ENCODE measurements at regions not wholly inside any gene's neighbourhood (a gene's known extent, or its start where the extent isn't known, plus 50 kb on each side); places are given as distances from the start of the nearest gene placed in this dataset.

DNA sequence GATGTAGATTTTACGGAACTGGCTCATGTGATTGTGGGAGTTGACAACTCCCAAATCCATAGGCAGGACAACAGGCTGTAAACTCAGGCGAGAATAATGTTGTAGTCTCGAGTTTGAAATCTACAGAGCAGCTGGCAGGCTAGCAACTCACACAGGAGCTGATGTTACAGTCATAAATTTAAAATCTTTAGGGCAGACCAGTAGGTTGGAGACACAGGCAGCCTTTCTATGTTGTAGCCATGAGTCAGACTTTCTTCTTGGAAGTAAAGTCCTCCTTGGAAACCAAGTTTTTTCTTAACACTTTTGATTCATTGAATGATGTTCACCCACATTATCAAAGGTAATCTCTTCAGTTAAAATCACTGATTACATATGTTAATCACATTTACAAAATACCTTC lies 89.1 kb upstream of the ALCAM start:
- TF ChIP-seq GATA3 (IDR thresholded peaks at IDR 0.05; ENCODE audit: low read depth, low read length) = no peak
- TF ChIP-seq GATA2 (IDR thresholded peaks at IDR 0.05; ENCODE audit: low read depth, low read length) = no peak

DNA sequence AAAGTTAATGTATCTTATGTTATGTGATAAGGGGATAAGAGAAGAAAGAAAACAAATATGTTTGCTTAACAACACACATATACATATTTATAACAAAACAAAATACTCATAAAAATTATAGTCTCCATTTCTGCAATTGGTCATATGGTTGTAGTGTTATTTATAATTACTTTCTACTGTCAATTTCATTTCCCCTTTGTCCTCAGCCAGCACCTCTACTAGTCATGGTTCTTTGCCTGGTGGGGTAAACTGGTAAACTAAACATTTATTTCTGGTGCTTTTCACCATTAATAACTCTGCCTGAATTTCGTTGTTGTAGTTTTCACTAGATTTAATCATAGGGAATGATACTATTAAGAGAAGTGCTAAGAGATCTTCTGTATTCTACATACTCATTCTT lies 88.0 kb upstream of the ALCAM start:
- no peak for TF ChIP-seq GATA3 (IDR thresholded peaks at IDR 0.05; ENCODE audit: low read depth, low read length)
- no peak for TF ChIP-seq GATA2 (IDR thresholded peaks at IDR 0.05; ENCODE audit: low read depth, low read length)

DNA sequence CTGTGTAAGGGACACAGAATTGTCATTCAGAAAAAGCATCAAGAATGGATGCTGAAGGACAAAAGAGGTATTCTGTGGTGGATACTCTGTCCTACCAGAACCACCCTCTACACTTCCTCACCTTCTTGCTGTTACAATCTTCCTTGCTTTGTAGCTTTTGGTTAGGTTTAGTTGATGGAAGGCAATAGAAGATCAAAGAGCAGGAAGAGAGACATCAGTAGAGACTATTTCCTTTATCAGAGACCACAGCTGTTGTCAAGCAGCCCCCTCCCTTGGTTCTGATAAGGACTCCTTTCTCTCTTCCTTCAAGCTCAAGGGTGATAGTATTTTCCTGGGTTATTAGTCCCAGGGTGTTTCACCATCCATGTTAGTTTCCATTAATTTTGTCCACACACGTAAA lies 84.7 kb upstream of the ALCAM start:
- TF ChIP-seq GATA2 (IDR thresholded peaks at IDR 0.05; ENCODE audit: low read depth, low read length) = no peak
- no peak for TF ChIP-seq GATA3 (IDR thresholded peaks at IDR 0.05; ENCODE audit: low read depth, low read length)

DNA sequence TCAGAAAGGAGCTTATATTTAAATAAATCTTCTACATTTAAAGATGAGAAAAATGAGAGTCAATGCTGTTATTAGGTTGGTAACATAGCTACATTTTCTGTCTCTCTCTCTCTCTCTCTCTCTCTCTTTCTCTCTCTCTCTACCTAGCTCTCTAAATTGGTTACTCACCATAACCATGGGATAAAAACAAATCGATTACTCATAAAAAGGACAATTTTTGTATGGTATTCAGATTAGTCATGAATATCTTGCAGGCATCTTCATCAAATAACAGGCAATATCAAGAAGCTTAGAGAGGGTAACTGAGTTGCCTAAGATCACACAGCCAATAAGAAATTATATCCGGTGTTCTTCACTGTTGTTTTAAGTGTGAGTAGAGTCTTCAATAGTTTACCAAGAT lies 81.8 kb upstream of the ALCAM start:
- TF ChIP-seq GATA3 (IDR thresholded peaks at IDR 0.05; ENCODE audit: low read depth, low read length) (no peak), GATA2 (IDR thresholded peaks at IDR 0.05; ENCODE audit: low read depth, low read length) (no peak)

DNA sequence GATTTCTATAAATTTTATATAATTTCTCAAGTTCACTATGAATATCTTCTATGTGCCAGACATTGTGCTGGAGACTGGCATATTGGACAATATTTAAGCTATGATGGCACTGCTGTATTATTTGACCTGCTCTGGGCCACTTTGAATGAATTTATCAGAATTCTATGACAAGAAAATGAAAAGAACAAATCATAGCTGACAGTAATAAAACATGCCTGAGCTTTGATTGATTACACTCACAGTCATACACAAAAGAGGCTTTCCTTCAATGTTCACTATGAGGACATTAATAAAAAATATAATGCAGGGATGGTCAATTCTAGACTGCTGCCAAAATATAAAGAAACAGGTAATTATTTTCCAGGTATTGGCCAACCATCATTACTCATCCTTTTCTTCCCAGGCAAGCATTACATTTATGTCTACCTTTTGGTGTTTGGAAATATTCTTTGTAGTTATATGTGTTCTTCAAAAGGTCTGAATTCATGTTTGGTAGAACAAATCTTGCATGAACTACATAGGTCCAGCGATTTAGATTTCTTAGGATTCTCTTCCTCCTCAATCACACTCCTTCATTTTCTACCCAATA lies 81.0 kb upstream of the ALCAM start:
- TF ChIP-seq GATA3 (IDR thresholded peaks at IDR 0.05; ENCODE audit: low read depth, low read length) (no peak), GATA2 (IDR thresholded peaks at IDR 0.05; ENCODE audit: low read depth, low read length) (no peak)

DNA sequence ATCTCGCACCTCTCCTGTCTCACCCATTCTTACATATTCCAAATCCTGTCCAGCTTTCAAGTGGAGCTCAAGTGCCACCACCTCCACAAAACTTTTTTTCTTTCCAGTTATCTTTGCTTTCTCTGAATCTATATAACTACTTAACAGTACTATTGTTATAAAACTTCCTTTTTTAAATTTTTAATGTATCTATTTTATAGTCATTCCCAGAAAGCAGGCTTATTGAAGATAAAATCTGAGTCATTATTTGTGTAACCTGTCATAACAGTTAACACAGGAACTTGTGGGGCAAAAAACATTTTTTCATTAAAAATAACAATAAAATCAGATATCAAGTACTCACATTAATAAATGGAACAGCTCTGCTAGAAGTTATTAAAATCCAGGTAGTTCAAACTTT lies 73.3 kb upstream of the ALCAM start:
- TF ChIP-seq GATA3 (IDR thresholded peaks at IDR 0.05; ENCODE audit: low read depth, low read length) (no peak), GATA2 (IDR thresholded peaks at IDR 0.05; ENCODE audit: low read depth, low read length) (no peak)

DNA sequence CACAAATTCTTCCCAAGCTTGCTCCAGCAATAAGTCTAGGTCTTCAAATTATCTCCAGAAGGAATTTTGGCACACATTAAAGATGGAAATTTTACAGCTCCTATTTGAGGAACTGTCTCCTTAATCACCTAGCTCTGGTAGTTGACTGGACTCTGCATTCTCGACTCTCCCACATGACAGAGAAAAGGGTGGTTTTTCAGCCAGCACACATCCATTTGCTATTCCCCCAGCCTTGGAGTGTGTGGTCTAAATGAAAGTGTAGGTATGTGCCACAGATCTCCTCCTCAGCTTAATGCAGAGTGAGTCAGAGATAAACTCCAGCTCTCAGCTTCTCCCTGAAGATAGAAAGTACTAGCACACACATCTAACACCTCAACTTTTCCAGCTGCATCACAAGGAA lies 62.2 kb upstream of the ALCAM start:
- no peak for TF ChIP-seq GATA2 (IDR thresholded peaks at IDR 0.05; ENCODE audit: low read depth, low read length)
- TF ChIP-seq GATA3 (IDR thresholded peaks at IDR 0.05; ENCODE audit: low read depth, low read length) = no peak

DNA sequence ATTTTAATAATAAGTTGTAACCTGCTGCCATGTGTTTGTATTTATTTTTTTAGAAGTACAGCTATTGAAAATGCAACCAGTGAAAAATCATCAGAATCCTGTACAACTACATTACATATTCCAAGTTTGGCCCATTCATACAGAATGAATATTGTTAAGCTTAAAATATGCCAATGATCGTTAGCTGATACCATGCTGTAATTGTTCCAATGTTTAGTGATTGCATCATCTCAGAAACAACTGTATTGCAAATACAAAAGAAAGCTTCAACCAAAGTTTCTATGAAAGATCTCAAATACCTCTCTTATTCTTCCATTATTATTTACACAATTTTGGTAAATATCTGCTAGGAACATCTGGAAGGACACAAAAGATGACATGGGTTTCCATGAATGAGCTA lies 51.6 kb upstream of the ALCAM start:
- TF ChIP-seq GATA3 (IDR thresholded peaks at IDR 0.05; ENCODE audit: low read depth, low read length) (no peak), GATA2 (IDR thresholded peaks at IDR 0.05; ENCODE audit: low read depth, low read length) (no peak)

DNA sequence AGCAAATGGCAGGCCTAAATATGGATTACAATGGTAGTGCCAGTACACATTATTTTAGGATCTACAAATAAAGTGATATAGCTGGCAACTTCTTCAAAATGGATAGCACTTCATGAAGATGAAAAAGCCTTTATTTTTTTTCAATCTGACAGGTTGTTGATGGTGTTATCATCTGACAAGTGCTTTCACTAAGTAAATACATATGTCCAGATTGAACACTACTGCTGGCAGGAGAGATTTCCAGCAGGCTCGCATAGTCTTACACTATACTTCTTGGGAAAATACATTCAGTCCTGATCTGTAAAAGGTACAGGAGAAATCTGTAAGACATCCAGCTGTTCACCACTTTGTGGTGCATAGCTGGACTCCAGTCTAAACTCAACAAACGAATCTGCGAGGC lies 50.9 kb upstream of the ALCAM start:
- TF ChIP-seq GATA3 (IDR thresholded peaks at IDR 0.05; ENCODE audit: low read depth, low read length) (no peak), GATA2 (IDR thresholded peaks at IDR 0.05; ENCODE audit: low read depth, low read length) (no peak)

DNA sequence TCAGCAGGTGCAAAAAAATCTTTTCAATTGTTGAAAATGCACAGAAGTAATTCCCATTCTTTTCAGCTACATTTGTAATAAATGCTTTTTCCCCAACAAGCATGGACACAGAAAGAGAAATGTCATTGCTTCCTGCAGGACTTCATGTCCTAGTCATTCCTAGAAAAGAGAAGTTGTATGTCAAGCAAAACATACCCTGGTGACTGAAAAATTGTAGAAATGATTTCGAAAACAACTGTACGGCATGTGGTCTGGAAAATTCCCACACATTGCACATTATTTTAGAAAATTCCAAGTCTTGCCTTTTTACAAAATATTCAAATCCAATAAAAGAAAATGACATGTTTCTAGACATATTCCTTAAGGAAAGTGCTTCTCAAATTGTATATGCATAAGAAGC lies 50.4 kb upstream of the ALCAM start:
- TF ChIP-seq GATA3 (IDR thresholded peaks at IDR 0.05; ENCODE audit: low read depth, low read length) (no peak), GATA2 (IDR thresholded peaks at IDR 0.05; ENCODE audit: low read depth, low read length) (no peak)
